ENCODE measurements at regions not wholly inside any gene's neighbourhood (a gene's known extent, or its start where the extent isn't known, plus 50 kb on each side); places are given as distances from the start of the nearest gene placed in this dataset.
A peak's percentile ranks its signal among the peaks of the same experiment; 100 is the strongest.

DNA sequence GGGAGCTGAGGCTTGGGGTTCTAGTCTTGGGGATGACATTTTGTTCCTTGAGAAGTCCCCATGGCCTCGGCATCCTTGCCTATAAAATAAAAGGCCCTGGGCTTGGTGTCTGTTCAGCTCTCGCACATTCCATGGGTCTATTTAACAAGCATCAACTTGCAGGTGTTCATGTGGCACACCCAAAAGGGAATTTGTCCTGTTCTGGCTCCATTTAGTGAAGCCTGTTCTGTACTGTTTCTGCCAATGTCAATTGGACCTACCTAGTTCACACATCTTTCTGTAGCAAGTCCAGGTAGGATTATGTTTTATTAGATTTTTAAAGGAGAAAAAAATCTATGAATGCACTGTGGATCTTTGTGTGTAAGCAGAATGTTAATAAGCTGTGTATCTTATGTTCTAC lies 262.0 kb downstream of the HIVEP2 start:
- DNase-seq (ENCODE audit: low spot score) = no peak

DNA sequence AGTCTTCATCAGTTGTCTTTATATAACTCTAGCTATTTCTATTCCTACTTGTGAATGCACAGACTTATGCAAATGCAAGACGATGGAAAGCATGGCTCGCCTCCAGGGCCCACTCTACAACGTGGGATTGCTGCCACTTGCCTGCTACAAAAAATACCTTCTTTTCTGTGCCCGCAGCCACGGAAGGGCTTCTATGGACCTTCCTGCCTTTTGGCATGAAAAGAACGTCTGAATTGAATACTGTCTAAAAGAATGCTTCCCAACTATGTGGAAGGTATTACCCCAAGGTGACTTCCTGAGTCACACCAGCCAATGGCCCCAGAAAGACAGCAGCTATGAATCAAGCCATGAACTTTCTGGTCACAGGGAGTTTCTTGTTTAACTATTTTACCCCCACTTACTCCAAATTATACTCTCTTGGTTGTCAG lies 261.2 kb downstream of the HIVEP2 start:
- no peak for DNase-seq (ENCODE audit: low spot score)

DNA sequence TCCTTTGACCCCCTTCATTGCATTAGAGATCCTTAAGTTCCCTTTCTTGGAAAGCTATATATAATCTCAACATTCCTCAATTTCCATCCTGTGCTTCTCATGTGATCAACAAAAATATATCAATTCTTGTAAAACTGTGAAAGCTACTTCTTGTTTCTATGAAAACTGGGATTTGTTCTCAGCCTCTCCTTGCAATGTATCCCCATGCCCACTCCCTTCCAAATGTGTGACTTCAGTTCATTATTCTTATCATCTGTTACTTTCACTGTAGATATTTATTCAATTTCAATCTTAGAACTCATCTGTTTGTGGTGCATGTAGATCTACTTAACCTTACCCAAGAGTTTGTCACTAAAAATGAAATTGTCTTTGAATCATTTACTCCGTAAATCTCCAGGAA lies 260.6 kb downstream of the HIVEP2 start:
- DNase-seq (ENCODE audit: low spot score) = no peak

DNA sequence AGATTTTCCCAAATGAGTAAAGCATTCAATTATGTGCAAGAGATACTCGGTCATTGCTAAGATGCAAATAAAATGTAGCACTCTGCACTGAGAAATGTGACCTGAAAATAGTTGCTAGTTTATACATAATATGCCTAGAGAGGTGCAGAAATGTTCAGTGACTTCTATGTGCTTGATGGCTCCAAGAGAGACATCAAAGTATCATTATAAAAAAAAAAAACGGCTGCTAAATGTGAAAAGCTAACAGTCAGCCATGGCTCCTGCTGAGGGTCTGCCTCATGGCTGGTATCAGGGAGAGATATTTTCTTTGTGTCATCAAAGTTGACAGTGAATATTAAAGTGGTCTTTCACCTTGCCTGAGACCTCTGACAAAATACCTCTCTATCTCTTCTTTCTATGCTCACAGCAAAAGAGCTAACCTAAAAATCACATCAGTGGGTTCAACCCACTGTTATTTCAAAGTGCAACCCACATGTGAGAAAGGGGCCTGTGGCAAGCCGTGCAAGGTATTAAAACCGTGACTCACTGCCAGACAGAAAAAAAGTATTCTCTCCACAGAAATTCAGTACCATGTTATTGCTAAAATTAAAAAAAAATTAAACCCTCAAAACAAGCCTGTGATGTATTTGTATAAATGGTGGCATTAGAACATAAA lies 259.0 kb downstream of the HIVEP2 start:
- DNase-seq (ENCODE audit: low spot score) = no peak

DNA sequence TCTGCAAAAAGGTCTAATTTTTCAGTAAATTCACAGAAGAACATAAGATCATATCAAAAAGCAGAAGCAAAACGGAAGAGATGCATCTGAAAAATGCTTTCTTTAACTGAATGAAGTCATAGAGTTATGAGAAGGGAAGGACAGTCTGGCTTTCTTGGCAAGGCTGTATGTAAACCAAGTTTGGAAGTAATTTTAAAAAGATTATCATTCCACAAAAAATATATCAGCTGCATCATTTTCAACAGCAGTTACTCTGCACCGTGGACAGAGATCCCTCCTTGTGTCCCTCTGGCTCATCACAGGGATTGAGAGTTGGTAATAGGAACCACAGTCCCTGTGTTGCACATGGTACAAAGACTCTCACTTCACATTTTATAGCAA lies 258.5 kb downstream of the HIVEP2 start:
- no peak for DNase-seq (ENCODE audit: low spot score)

DNA sequence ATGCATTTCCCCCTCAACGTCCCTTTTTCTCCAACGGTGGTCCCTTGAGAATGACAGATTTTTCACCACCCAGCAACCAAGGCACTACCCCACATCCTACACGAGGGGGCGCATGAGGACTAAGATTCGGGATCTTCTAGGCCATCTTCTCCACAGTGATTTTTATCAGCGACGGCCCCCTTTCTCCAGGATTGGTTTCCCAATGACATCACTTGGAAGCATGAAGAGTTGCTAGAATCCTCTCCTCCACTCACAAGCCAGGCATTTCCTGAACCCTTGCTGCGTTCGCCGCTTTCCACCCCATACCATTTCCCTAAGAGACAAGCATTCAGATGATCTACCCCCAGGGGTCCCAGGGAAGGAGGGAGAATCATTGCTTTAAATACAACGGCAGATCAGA lies 252.0 kb downstream of the HIVEP2 start:
- peak; percentile 60 for DNase-seq (ENCODE audit: low spot score)

DNA sequence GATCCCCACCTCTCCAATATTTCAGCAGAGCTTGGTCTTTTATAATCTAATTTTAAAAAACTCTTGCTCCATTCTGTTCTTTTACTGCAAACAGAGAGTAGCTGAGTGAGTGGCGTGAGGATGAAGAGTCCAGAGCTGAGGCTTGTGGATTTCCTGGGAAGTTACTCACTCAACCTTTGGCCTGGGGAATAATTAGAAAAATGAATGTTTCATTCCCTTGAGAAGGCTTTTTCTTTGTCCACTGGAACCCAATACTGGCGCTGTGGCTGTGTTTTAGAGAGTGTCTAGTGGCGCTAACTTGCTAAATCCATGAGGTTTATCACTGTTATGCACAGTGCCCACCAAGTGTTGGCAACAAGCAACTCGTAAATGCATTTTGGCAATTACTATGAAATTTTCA lies 251.5 kb downstream of the HIVEP2 start:
- DNase-seq (ENCODE audit: low spot score) = no peak

DNA sequence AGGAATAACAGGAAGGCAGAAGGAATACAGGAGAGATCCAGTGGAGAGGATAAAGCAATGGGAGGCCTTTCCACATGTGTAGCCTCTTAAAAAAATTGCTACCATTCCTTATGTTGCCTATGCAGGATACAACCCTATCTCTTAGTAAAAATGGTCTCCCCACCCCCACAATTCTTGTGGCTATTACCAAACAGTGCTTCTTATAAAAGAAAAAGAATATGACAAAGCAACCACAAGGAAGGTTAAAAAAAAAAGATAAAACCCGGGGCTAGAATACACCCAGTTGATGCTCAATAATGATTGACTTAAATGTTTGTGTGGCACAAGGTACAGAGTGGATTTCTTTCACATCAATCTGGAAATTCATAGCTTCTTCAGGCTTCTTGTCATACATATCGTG lies 250.9 kb downstream of the HIVEP2 start:
- DNase-seq (ENCODE audit: low spot score) = no peak

DNA sequence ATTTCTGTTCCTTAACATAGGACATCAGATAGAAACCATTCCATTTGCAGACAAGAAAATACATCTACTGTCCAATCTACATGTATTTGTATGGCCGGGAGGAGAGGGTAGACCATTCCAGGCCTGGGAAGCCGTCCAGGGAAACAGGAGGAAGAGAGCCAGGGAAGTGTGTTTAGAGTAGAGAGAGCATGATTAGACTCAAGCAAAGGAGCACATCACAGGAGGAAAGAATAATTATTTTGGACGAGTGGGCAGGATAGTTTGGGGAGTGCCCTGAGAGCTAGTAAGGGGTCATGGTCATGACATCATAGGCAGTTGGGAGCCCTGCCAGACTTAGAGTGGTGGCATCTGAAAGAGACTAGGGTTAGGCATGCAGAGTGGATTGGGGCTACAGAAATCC lies 250.0 kb downstream of the HIVEP2 start:
- DNase-seq (ENCODE audit: low spot score) = no peak

DNA sequence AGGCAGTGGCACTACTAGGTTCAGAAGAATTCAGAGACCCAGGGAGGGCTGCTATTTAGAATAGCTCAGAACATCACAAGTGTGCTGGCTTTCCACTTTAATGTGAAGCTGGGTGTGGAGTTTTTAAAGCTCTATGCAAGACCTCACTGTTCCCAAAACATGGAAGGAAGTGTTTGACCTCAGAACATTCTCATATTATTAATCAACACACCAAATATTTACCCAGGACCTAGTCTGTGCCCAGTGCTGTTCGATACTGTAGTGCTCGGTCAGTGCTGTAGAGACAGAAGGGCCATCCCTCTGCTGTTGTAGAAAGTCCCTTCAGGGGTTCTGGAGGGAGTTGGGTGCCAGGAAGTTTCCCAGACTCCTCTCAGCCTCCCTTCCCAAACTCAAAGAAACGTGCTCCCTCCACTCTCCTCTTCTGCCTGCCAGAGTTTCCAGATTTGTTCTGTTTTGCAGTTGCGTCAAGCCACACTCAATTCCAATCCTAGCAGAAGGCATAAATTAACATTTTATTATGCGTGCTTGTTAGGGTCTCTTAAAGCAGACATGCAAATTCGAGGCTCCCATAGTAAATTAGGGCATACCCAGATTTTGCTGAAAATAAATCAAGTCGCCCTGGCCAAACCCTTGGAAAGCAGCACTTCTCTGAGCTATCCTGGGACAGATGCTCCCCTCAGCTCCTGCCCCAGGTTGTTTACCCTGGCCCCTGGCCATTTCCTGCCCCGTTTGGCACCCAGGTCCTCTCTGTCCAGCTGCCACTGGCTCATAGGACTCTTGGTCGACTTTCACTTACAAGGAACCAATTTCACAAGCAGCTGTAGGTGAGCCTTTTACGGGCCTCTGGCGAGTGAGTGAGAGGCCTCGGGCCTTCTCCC lies 248.6 kb downstream of the HIVEP2 start:
- no peak for DNase-seq (ENCODE audit: low spot score)

DNA sequence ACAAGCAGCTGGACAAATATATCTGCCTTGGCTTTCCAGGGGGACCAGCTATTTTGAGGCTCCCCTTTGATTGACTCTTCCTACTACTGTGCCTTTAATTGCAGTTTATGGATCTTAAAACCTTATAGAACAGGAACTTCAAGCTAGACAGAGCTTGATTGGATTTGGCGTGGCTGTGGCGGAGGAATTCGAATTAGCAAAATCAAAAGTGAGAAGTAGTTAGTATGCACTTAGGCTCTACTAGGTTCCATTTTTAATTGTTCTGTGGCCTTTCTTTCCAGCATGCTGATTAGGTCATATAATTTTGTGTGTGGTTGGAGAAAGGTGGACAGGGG lies 248.0 kb downstream of the HIVEP2 start:
- DNase-seq (ENCODE audit: low spot score) = no peak

DNA sequence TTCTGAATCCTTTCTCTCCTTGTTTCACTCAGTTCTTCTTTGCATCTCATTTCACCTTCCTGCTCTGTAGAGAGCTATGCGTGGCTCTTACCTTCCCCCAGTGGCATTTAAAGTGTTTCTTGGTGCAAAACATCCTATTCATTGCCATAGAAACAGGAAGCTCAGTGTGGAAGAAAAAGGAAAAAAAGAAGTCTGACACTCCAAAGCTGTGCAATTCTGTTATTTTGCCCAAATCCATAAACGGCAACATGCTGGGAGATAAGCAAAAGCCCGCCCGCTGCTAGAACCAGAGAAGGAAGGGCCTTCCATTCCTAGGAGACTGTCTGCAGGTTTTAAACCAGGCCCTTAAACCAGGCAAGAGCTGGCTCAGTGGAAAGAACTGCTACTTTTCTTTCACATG lies 247.1 kb downstream of the HIVEP2 start:
- no peak for DNase-seq (ENCODE audit: low spot score)

DNA sequence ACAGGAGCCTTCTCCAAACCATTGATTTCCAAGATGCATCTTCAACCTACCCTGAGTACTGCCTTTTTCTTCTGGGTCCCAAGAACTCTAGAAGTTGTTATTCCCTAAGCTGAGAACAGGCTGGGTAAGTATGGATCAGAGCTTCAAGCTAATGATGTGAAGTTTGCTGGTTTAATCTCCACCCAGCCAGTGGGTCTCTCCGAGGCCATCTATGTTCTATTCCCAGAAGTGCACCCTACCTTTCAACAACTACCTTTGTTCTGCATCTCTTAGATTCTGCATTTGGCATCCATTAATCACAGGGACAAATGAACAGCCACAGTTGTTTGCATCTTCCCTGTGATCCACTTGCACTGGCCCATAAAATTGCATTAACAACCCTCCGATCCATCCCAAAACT lies 246.2 kb downstream of the HIVEP2 start:
- DNase-seq (ENCODE audit: low spot score) = no peak

DNA sequence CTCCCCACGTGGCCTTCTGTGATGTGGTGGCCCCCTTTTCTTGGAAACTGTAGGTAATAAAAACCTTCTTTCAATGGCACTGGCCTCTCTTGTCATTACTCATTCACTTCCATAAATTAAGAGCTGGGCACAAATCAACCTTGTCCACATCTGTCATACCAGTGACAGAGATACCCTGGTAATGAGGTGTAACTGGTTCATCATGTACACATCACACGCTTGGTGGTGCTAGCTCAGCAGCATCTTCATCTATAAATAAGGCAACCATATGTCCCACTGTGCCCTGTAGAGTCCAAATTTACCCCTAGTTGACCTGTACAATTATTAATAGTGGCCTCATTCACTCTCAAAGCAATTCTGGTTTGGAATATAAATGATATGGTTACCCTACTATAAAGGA lies 245.6 kb downstream of the HIVEP2 start:
- no peak for DNase-seq (ENCODE audit: low spot score)

DNA sequence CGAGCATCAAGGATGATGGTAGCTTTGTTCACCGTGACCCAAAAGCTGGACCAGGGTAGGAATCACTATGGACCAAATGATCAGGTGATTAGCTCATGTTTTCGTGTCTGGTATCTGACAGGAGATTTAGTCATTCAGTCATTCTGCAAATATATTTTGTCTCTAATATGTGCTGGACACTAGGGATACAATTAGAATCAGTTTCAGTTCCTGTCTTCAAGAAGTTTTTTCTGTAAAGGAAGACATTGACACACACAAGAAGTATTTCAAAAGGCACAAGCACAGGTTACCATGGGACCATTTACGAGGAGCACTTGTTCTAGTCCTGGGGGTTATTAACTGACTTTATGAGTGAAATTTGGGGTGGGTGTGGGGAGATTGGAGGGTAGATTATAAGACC lies 244.9 kb downstream of the HIVEP2 start:
- no peak for DNase-seq (ENCODE audit: low spot score)

DNA sequence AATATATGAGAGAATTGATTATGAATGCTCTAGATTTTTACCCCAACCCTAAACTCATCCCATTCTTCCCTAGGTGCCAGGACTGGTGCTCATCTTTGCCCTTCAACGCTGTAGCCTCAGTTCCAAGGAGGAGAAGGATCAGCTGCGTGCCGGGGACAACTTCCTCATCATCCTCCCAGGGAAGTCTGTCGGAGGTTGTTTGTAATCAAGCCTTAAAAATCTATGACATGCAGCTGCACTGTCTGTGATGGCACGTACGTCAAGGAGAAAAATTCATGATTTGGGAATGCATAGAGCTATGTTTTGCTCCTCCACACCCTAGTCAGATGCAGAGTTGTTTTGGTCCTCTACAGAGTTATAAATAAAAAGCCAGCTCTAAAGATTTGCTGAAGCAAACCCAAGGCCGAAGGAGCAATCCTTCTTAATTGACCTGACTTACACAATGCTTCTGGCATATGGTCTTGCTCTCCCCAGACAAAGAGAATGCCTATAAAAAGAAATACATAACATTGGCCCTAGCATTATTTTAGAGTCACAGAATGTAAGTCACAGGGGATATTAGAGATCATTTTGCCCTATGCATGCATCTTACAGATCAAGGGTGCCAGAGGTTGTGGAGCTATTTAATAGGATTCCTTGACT lies 244.2 kb downstream of the HIVEP2 start:
- DNase-seq (ENCODE audit: low spot score) = no peak

Measured in activated CD4-positive, alpha-beta T cell treated with anti-CD3 and anti-CD28 coated beads, Interleukin-2, Interleukin-4, amounts not matched to agents 100 ng/mL and 50 ng/mL, durations not matched to agents 16 hours and 8 hours (primary cell).